MCF 10A (cell line): ENCODE measurements at regions not wholly inside any gene's neighbourhood (a gene's known extent, or its start where the extent isn't known, plus 50 kb on each side); places are given as distances from the start of the nearest gene placed in this dataset.

Experiments
- BruUV-seq: library from RNA; stranded (reverse); fragments of 400-500 nt; replicated peaks from 2 replicates; lab custom pipeline; 2021; lab: Mats Ljungman, UMichigan
- CTCF ChIA-PET: fragments of 300-600 bp; sonication (Branson Sonifier 250); formaldehyde crosslinking; extraction: SDS; loops from one replicate; lab custom pipeline; 2021; ENCODE audit warnings: antibody characterized with exemption, inconsistent platforms; lab: Yijun Ruan, JAX
- POLR2A ChIA-PET: fragments of 300-600, 350-650 bp; sonication (Branson Sonifier 250); formaldehyde crosslinking; extraction: SDS; loops from one replicate; lab custom pipeline; 2020; ENCODE audit warnings: antibody characterized with exemption, inconsistent platforms; lab: Yijun Ruan, JAX
- DNase-seq: peaks from one replicate; pipeline ENCODE4 v3.0.0-alpha.2; 2018; ENCODE audit not compliant: unreplicated experiment
- H3K27ac Mint-ChIP-seq: one replicate; pipeline ENCODE4 v1.8.0; 2022; ENCODE audit warnings: mild to moderate bottlenecking, low read depth, mixed read lengths; ENCODE audit not compliant: unreplicated experiment
- H3K27me3 Mint-ChIP-seq: one replicate; pipeline ENCODE4 v1.8.0; 2022; ENCODE audit warnings: mixed read lengths; ENCODE audit not compliant: insufficient read depth, unreplicated experiment
- H3K36me3 Mint-ChIP-seq: one replicate; pipeline ENCODE4 v1.8.0; 2022; ENCODE audit warnings: mild to moderate bottlenecking, moderate library complexity, mixed read lengths; ENCODE audit not compliant: insufficient read depth, unreplicated experiment
- H3K4me1 Mint-ChIP-seq: one replicate; pipeline ENCODE4 v1.8.0; 2022; ENCODE audit warnings: mixed read lengths; ENCODE audit not compliant: insufficient read depth, unreplicated experiment
- H3K4me3 Mint-ChIP-seq: one replicate; pipeline ENCODE4 v1.8.0; 2022; ENCODE audit warnings: mild to moderate bottlenecking, moderate library complexity, mixed read lengths; ENCODE audit not compliant: unreplicated experiment
- H3K9me3 Mint-ChIP-seq: one replicate; pipeline ENCODE4 v1.8.0; 2022; ENCODE audit warnings: mixed read lengths; ENCODE audit not compliant: unreplicated experiment
- CTCF ChIP-seq: fragments of 200-600 bp; IDR thresholded peaks from one replicate; pipeline ENCODE4 v1.8.0; 2022; ENCODE audit warnings: antibody characterized with exemption, mild to moderate bottlenecking; ENCODE audit not compliant: unreplicated experiment
- intact Hi-C: fragments of 100-400 bp; cut with micrococcal nuclease; formaldehyde crosslinking; loops from 2 replicates; pipeline ENCODE4 v1.14.1; 2022

GRCh38 chr5:68060382-68060781 is 155.2 kb upstream of the PIK3R1 start:
- CTCF ChIA-PET: no interaction called here
- no peak for TF ChIP-seq CTCF
- intact Hi-C loops: no loop called here
- Mint-ChIP-seq H3K4me3 (no peak overlapping the region), H3K4me1 (no peaks in the 10 kb centered on the region), H3K27ac (no peak overlapping the region), H3K9me3 (peaks cover 16% of the 10 kb centered on the region), H3K36me3 (no peaks in the 10 kb centered on the region), H3K27me3 (no peaks in the 10 kb centered on the region)
- no peak for DNase-seq
- POLR2A ChIA-PET: no interaction called here
- BruUV-seq: no TSS peak

GRCh38 chr5:68057191-68057590 is 158.4 kb upstream of the PIK3R1 start:
- no peaks in the 10 kb centered on the region for H3K4me1 Mint-ChIP-seq
- ChIA-PET POLR2A (no interaction called here), CTCF (interaction anchor here (0.9 kb wide), 1 partner anchor 15 kb away, joined by 3 read pairs; no protein-coding TSS in a partner anchor)
- DNase-seq: no peak
- intact Hi-C loops: no loop called here
- H3K27ac Mint-ChIP-seq: no peak overlapping the region
- TF ChIP-seq CTCF: no peak
- no peaks in the 10 kb centered on the region for H3K27me3 Mint-ChIP-seq
- BruUV-seq: no TSS peak
- no peak overlapping the region for H3K4me3 Mint-ChIP-seq
- H3K36me3 Mint-ChIP-seq: no peaks in the 10 kb centered on the region
- H3K9me3 Mint-ChIP-seq: peaks cover 22% of the 10 kb centered on the region

- no peak for DNase-seq
- Mint-ChIP-seq H3K4me1 (no peaks in the 10 kb centered on the region), H3K27ac (no peak overlapping the region), H3K9me3 (peaks cover 25% of the 10 kb centered on the region), H3K27me3 (no peaks in the 10 kb centered on the region), H3K36me3 (no peaks in the 10 kb centered on the region), H3K4me3 (no peak overlapping the region)
- no peak for TF ChIP-seq CTCF
- ChIA-PET CTCF (no interaction called here), POLR2A (interaction anchor here (1.1 kb wide), 1 partner anchor 213 kb away, joined by 3 read pairs; no protein-coding TSS in a partner anchor)
- no TSS peak for BruUV-seq
- intact Hi-C loops: no loop called here
Measured at GRCh38 chr5:68055686-68056085, 159.9 kb upstream of the PIK3R1 start.

- intact Hi-C loops: no loop called here
- Mint-ChIP-seq H3K27ac (no peak overlapping the region), H3K4me1 (no peaks in the 10 kb centered on the region), H3K4me3 (no peak overlapping the region), H3K27me3 (no peaks in the 10 kb centered on the region), H3K36me3 (no peaks in the 10 kb centered on the region), H3K9me3 (peaks cover 25% of the 10 kb centered on the region)
- ChIA-PET CTCF (interaction anchor here (0.5 kb wide), 1 partner anchor 141 kb away, joined by 3 read pairs; no protein-coding TSS in a partner anchor), POLR2A (interaction anchor here (1.1 kb wide), 1 partner anchor 212 kb away, joined by 3 read pairs; no protein-coding TSS in a partner anchor)
- no TSS peak for BruUV-seq
- no peak for DNase-seq
- TF ChIP-seq CTCF: no peak
Measured at GRCh38 chr5:68054638-68055037, 160.9 kb upstream of the PIK3R1 start.
